Gastrocnemius medialis (tissue), 4 donors: ENCODE measurements at regions not wholly inside any gene's neighbourhood (a gene's known extent, or its start where the extent isn't known, plus 50 kb on each side); places are given as distances from the start of the nearest gene placed in this dataset.

ENCODE experiments used
- ATAC-seq, 2 donors: fragments of 150-250 bp; one replicate each; pipeline ENCODE4 v1.9.1; 2016
- DNase-seq, 2 donors: peaks; one replicate each; pipeline ENCODE4 v3.0.0-alpha.2; 2019
- H3K27ac ChIP-seq, 4 donors: fragments of 200-600 bp; sonication (generic); 1 replicate in 1 of 4; 2 replicates in 3 of 4; pipeline ENCODE4 v1.5.1; 2016 to 2018; ENCODE audit warnings: mild to moderate bottlenecking in 2 of 4, moderate library complexity in 1 of 4
- H3K27me3 ChIP-seq, 3 donors: fragments of 200-600 bp; sonication (generic) in 2 of 3; 1 replicate in 1 of 3; 2 replicates in 2 of 3; pipeline versions ENCODE4 v1.5.1 to v1.6.0; 2016 to 2019; ENCODE audit warnings: mild to moderate bottlenecking in 1 of 3, moderate library complexity in 1 of 3
- H3K36me3 ChIP-seq, 2 donors: fragments of 200-600 bp; sonication (generic) in 1 of 2; one replicate each; pipeline ENCODE4 v1.5.1; 2017 to 2018
- H3K4me1 ChIP-seq, 2 donors: fragments of 200-600 bp; sonication (generic) in 1 of 2; one replicate each; pipeline ENCODE4 v1.5.1; 2016 to 2017; ENCODE audit warnings: mild to moderate bottlenecking in 2 of 2
- H3K4me3 ChIP-seq, 4 donors: fragments of 200-600 bp; sonication (generic) in 3 of 4; 1 replicate in 1 of 4; 2 replicates in 3 of 4; pipeline ENCODE4 v1.5.1; 2016 to 2019; ENCODE audit warnings: mild to moderate bottlenecking in 2 of 4
- H3K9me3 ChIP-seq, 3 donors: fragments of 200-600 bp; sonication (generic) in 2 of 3; 1 replicate in 1 of 3; 2 replicates in 2 of 3; pipeline ENCODE4 v1.5.1; 2016 to 2019
- POLR2A ChIP-seq, 2 donors: fragments of 450-650 bp; IDR thresholded peaks; one replicate each; pipeline ENCODE4 v1.6.1; 2017; ENCODE audit warnings: antibody characterized with exemption in 2 of 2, mild to moderate bottlenecking in 2 of 2, moderate library complexity in 2 of 2
- in situ Hi-C, 4 donors: fragments of 200-750 bp; cut with MboI; loops; one replicate each; pipeline versions ENCODE4 v1.15.0 to v1.8.0; 2017; ENCODE audit warnings: low sequenced_read_pairs in 4 of 4
- intact Hi-C: fragments of 100-400 bp; cut with DNase I; formaldehyde crosslinking; loops from one replicate; pipeline ENCODE4 v1.15.1; 2023; ENCODE audit warnings: low total_unique reads
- TF ChIP-seq, protein P1 (sequence below), 5 experiments: fragments of 450-650 bp in 3 of 5; fragments of 200-600 bp in 2 of 5; sonication (generic) in 2 of 5; IDR thresholded peaks in 4 of 5; conservative IDR thresholded peaks in 1 of 5; 1 replicate in 4 of 5; 2 replicates in 1 of 5; pipeline ENCODE4 v1.5.1; 2016 to 2019; ENCODE audit warnings: antibody characterized with exemption in 5 of 5, mild to moderate bottlenecking in 3 of 5, moderate library complexity in 3 of 5

- Histone ChIP-seq H3K4me3 (no peak overlapping the region), H3K4me1 (no peaks in the 10 kb centered on the region)
- ATAC-seq, result no peak
Measured at GRCh38 chr3:95272166-95272565, 1209.3 kb downstream of the NSUN3 start.

GRCh38 chr3:95272781-95273180, 1209.9 kb downstream of the NSUN3 start:
- no peaks in the 10 kb centered on the region for H3K4me1 ChIP-seq
- DNase-seq (no peak), ATAC-seq (no peak)
- H3K27ac ChIP-seq, result no peak overlapping the region
- intact Hi-C loops, result no loop called here
- in situ Hi-C loops, result no loop called here
- H3K36me3 ChIP-seq, result no peaks in the 10 kb centered on the region
- no peak overlapping the region for H3K4me3 ChIP-seq
- no peaks in the 10 kb centered on the region for H3K9me3 ChIP-seq
- TF ChIP-seq, protein P1, sequence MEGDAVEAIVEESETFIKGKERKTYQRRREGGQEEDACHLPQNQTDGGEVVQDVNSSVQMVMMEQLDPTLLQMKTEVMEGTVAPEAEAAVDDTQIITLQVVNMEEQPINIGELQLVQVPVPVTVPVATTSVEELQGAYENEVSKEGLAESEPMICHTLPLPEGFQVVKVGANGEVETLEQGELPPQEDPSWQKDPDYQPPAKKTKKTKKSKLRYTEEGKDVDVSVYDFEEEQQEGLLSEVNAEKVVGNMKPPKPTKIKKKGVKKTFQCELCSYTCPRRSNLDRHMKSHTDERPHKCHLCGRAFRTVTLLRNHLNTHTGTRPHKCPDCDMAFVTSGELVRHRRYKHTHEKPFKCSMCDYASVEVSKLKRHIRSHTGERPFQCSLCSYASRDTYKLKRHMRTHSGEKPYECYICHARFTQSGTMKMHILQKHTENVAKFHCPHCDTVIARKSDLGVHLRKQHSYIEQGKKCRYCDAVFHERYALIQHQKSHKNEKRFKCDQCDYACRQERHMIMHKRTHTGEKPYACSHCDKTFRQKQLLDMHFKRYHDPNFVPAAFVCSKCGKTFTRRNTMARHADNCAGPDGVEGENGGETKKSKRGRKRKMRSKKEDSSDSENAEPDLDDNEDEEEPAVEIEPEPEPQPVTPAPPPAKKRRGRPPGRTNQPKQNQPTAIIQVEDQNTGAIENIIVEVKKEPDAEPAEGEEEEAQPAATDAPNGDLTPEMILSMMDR (IDR thresholded peaks at IDR 0.05 in 4 of 5, conservative IDR thresholded peaks at IDR 0.05 in 1 of 5), result no peak
- TF ChIP-seq POLR2A (IDR thresholded peaks at IDR 0.05), result no peak
- H3K27me3 ChIP-seq, result no peaks in the 10 kb centered on the region

More at GRCh38 chr3:95272166-95272565, 1209.3 kb downstream of the NSUN3 start:
- DNase-seq, result no peak
- no peak for TF ChIP-seq POLR2A (IDR thresholded peaks at IDR 0.05)
- TF ChIP-seq, protein P1 (IDR thresholded peaks at IDR 0.05 in 4 of 5, conservative IDR thresholded peaks at IDR 0.05 in 1 of 5), result no peak
- Histone ChIP-seq H3K27me3 (no peaks in the 10 kb centered on the region), H3K36me3 (no peaks in the 10 kb centered on the region), H3K27ac (no peak overlapping the region), H3K9me3 (no peaks in the 10 kb centered on the region)
- intact Hi-C loops (no loop called here), in situ Hi-C loops (no loop called here)

GRCh38 chr3:95277613-95278012, 1214.8 kb downstream of the NSUN3 start:
- Histone ChIP-seq H3K9me3 (no peaks in the 10 kb centered on the region), H3K27me3 (no peaks in the 10 kb centered on the region), H3K27ac (no peak overlapping the region), H3K36me3 (no peaks in the 10 kb centered on the region), H3K4me1 (no peaks in the 10 kb centered on the region), H3K4me3 (no peak overlapping the region)
- in situ Hi-C loops, result no loop called here
- DNase-seq (no peak), ATAC-seq (no peak)
- no peak for TF ChIP-seq POLR2A (IDR thresholded peaks at IDR 0.05)
- TF ChIP-seq, protein P1 (IDR thresholded peaks at IDR 0.05 in 4 of 5, conservative IDR thresholded peaks at IDR 0.05 in 1 of 5), result no peak
- intact Hi-C loops, result no loop called here

DNA sequence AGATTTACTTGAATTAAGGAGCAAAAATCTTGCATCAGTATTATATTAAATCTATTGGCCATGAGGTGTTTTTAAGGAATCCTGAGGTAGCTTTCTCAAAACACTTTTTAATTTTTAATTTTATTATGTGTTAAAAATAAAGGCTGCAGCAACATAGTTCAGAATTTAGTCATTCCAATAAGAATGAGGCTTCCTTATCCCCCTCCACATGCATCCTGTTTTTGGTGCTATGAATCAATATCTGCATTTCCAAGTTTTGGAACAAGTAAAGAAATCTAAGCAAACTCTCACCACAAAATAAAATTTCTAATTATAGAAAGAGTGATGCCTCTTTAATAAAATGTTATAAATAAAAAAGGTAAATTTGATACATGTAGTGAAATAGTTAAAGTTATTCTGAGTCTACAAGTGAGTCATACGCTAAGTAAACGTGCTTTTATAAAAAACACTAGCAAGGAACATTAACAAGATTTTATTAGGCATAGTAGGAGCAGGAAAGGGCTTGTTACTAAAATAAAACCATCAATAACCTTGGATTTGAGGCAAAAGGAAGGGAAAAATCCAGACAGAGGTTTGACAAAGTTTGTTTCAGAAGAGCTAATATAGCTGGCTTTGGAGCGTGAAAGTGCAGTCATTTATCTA, 1218.0 kb downstream of the NSUN3 start:
- no peaks in the 10 kb centered on the region for H3K9me3 ChIP-seq
- intact Hi-C loops, result no loop called here
- in situ Hi-C loops, result no loop called here
- no peaks in the 10 kb centered on the region for H3K27me3 ChIP-seq
- no peaks in the 10 kb centered on the region for H3K4me1 ChIP-seq
- no peak overlapping the region for H3K4me3 ChIP-seq
- TF ChIP-seq POLR2A (IDR thresholded peaks at IDR 0.05), result no peak
- TF ChIP-seq, protein P1 (IDR thresholded peaks at IDR 0.05 in 4 of 5, conservative IDR thresholded peaks at IDR 0.05 in 1 of 5), result no peak
- no peak for DNase-seq
- H3K27ac ChIP-seq, result no peak overlapping the region
- H3K36me3 ChIP-seq, result no peaks in the 10 kb centered on the region
- no peak for ATAC-seq

DNA sequence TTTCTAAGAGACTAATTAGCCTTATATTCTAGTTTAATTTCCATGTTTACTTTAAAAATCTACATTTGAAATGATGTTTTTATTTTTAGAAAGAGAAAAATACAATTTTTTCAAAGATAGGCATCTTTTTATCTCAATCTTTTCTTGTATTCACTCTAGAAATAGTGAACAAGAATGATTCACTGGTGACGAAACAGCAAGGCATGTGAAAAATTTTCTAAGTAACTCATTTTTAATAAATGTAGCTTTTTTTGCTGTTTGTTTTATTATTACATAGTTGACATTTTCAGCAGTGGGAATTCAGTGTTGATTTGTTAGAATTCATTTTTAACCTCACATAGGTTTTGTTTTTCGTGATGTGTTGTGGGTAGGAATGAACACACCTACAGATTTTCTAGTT, 1226.4 kb downstream of the NSUN3 start:
- Histone ChIP-seq H3K27ac (no peak overlapping the region), H3K27me3 (no peaks in the 10 kb centered on the region), H3K4me3 (no peak overlapping the region), H3K36me3 (no peaks in the 10 kb centered on the region), H3K4me1 (no peaks in the 10 kb centered on the region), H3K9me3 (no peaks in the 10 kb centered on the region)
- TF ChIP-seq POLR2A (IDR thresholded peaks at IDR 0.05), result no peak
- TF ChIP-seq, protein P1 (IDR thresholded peaks at IDR 0.05 in 4 of 5, conservative IDR thresholded peaks at IDR 0.05 in 1 of 5), result no peak
- DNase-seq (no peak), ATAC-seq (no peak)
- intact Hi-C loops (no loop called here), in situ Hi-C loops (no loop called here)
